ENCODE measurements at regions not wholly inside any gene's neighbourhood (a gene's known extent, or its start where the extent isn't known, plus 50 kb on each side); places are given as distances from the start of the nearest gene placed in this dataset.

GRCh38 chr3:117266806-117267205 lies 557.2 kb downstream of the TUSC7 start:
- no peak for DNase-seq

- DNase-seq: no peak
Measured at GRCh38 chr3:117268318-117268717, 558.7 kb downstream of the TUSC7 start.

GRCh38 chr3:117272274-117272673 lies 562.7 kb downstream of the TUSC7 start:
- no peak for DNase-seq

GRCh38 chr3:117272876-117273523 lies 563.4 kb downstream of the TUSC7 start:
- no peak for DNase-seq

- DNase-seq: no peak
Measured at GRCh38 chr3:117277816-117278215, 568.2 kb downstream of the TUSC7 start.

- DNase-seq: no peak
Measured at GRCh38 chr3:117278424-117279190, 569.0 kb downstream of the TUSC7 start.

GRCh38 chr3:117281371-117281770 lies 571.8 kb downstream of the TUSC7 start:
- no peak for DNase-seq

GRCh38 chr3:117282566-117282965 lies 573.0 kb downstream of the TUSC7 start:
- DNase-seq: no peak

GRCh38 chr3:117285737-117286136 lies 576.2 kb downstream of the TUSC7 start:
- no peak for DNase-seq

GRCh38 chr3:117286488-117286887 lies 576.9 kb downstream of the TUSC7 start:
- DNase-seq: no peak

GRCh38 chr3:117287602-117288001 lies 578.0 kb downstream of the TUSC7 start:
- DNase-seq: no peak

GRCh38 chr3:117291476-117291875 lies 581.9 kb downstream of the TUSC7 start:
- DNase-seq: no peak

- no peak for DNase-seq
Measured at GRCh38 chr3:117297065-117297464, 587.5 kb downstream of the TUSC7 start.

- no peak for DNase-seq
Measured at GRCh38 chr3:117297541-117297940, 588.0 kb downstream of the TUSC7 start.

GRCh38 chr3:117298273-117298672 lies 588.7 kb downstream of the TUSC7 start:
- no peak for DNase-seq

- no peak for DNase-seq
Measured at GRCh38 chr3:117302428-117302827, 592.8 kb downstream of the TUSC7 start.

GRCh38 chr3:117303443-117303842 lies 593.9 kb downstream of the TUSC7 start:
- no peak for DNase-seq

GRCh38 chr3:117304681-117305080 lies 595.1 kb downstream of the TUSC7 start:
- no peak for DNase-seq

- no peak for DNase-seq
Measured at GRCh38 chr3:117305681-117306080, 596.1 kb downstream of the TUSC7 start.

- DNase-seq: no peak
Measured at GRCh38 chr3:117306299-117306698, 596.7 kb downstream of the TUSC7 start.

- DNase-seq: no peak
Measured at GRCh38 chr3:117308353-117308752, 598.8 kb downstream of the TUSC7 start.

GRCh38 chr3:117308756-117309155 lies 599.2 kb downstream of the TUSC7 start:
- no peak for DNase-seq

GRCh38 chr3:117310536-117310935 lies 601.0 kb downstream of the TUSC7 start:
- no peak for DNase-seq

GRCh38 chr3:117314441-117315150 lies 605.0 kb downstream of the TUSC7 start:
- DNase-seq: no peak

All from stimulated activated CD4-positive, alpha-beta T cell treated with anti-CD3 and anti-CD28 coated beads, Interleukin-4, amount 100 ng/mL, for 4 hours (primary cell).